Thyroid gland (tissue), 4 donors: ENCODE measurements at regions not wholly inside any gene's neighbourhood (a gene's known extent, or its start where the extent isn't known, plus 50 kb on each side); places are given as distances from the start of the nearest gene placed in this dataset.

Experiments used
- POLR2A ChIP-seq, 2 donors: fragments of 450-650 bp; IDR thresholded peaks; one replicate each; pipeline ENCODE4 v1.6.1; 2017; ENCODE audit warnings: antibody characterized with exemption in 2 of 2, mild to moderate bottlenecking in 2 of 2, moderate library complexity in 1 of 2
- TF ChIP-seq, protein P1 (sequence below), 6 experiments: fragments of 200-600 bp in 3 of 6; fragments of 450-650 bp in 3 of 6; sonication (generic) in 3 of 6; IDR thresholded peaks; one replicate each; pipeline ENCODE4 v1.5.1; 2016 to 2019; ENCODE audit warnings: antibody characterized with exemption in 6 of 6, mild to moderate bottlenecking in 2 of 6, inconsistent platforms in 1 of 6, moderate library complexity in 1 of 6

- TF ChIP-seq, protein P1, sequence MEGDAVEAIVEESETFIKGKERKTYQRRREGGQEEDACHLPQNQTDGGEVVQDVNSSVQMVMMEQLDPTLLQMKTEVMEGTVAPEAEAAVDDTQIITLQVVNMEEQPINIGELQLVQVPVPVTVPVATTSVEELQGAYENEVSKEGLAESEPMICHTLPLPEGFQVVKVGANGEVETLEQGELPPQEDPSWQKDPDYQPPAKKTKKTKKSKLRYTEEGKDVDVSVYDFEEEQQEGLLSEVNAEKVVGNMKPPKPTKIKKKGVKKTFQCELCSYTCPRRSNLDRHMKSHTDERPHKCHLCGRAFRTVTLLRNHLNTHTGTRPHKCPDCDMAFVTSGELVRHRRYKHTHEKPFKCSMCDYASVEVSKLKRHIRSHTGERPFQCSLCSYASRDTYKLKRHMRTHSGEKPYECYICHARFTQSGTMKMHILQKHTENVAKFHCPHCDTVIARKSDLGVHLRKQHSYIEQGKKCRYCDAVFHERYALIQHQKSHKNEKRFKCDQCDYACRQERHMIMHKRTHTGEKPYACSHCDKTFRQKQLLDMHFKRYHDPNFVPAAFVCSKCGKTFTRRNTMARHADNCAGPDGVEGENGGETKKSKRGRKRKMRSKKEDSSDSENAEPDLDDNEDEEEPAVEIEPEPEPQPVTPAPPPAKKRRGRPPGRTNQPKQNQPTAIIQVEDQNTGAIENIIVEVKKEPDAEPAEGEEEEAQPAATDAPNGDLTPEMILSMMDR (IDR thresholded peaks at IDR 0.05): no peak
- no peak for TF ChIP-seq POLR2A (IDR thresholded peaks at IDR 0.05)
These were observed 487.1 kb upstream of the CNTN3 start for GRCh38 chr3:75101329-75102147.
